NCI-H2029 treated with DMSO at 0.1 percent for 48 hours (cell line): ENCODE measurements at regions not wholly inside any gene's neighbourhood (a gene's known extent, or its start where the extent isn't known, plus 50 kb on each side); places are given as distances from the start of the nearest gene placed in this dataset.

Source experiments
- DNase-seq: peaks from one replicate; lab custom pipeline; 2025; lab: John Stamatoyannopoulos, UW

DNA sequence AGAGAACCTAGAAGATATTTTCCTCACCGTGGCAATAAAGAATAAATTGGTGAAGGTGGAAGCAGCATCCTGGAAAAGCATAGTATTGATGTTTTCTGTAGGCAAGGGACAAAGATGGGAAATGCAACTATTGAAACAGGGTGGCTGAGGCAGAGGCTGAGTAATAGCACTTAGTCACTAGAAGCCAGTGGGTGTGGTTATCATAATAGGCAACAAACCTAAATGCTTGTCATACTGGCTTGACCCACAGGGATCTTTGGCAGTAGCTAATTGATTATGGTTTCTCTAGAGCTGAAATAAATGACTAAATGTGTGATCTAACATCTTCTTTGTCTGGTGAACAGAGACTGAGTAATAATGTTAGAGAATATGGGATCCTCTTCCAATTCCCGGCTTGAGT, 353.6 kb upstream of the RPS6KA3 start:
- DNase-seq: no peak

DNA sequence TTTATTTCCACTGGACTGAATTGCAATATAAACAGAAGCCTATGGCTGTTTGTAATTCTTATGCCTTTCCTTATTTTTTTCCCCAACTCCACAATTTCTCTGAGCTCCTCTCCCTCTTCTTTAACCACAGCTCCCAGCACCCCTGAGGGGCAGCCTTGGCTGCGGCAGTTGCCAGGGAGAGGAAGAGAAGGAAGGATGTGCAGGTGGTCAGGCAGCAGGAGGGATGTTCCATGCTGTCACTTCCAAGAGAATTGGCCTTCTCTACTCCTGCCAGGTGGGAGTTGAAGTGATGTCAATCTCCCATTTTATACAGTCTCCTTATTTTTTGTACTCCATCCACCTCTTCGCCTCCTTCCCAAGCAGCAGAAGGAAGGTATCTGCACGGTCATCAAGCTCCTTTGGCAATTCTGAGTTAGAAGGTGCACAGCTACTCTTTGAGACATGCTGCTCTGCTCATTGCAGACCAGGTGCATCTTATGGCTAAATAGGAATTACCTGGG, 343.3 kb upstream of the RPS6KA3 start:
- DNase-seq: no peak

DNA sequence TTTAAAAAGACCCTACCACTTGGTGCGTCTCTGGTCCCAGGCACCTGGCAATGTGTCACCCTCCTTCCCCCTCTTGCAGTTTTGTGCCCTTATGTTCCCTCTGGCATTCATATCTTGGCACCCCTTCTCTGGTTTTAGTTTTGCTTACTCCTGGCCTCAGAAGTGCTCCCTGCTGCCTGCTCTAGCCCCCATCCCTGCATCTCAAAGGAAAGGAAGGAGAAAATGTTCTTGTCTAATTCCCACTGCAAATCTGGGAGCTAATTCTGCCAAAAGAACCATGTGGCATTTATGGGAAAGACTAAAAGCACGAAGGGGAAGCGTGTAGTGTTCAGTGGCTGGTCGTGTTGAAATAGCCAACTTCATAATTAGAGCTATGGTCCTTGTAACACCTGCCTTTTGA, 340.1 kb upstream of the RPS6KA3 start:
- no peak for DNase-seq

DNA sequence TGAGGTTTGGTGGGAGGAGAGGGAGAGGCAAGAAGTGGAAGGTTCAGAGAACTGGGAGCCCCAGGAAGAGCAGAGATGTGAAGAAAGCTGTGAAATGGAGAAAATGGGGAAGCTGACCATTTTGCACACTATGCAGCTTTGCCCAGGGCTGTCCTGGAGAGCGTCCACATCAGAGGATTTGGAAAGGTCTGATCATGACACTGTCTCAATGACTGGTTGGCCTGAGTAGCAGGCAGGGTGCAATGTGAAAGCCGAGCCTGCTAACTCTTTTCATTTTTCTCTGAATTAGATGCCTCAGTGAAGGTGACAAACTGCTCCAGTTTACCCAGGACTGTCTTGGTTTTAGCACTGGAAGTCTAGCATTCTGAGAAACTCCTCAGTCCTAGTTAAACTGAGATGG, 330.1 kb upstream of the RPS6KA3 start:
- no peak for DNase-seq

DNA sequence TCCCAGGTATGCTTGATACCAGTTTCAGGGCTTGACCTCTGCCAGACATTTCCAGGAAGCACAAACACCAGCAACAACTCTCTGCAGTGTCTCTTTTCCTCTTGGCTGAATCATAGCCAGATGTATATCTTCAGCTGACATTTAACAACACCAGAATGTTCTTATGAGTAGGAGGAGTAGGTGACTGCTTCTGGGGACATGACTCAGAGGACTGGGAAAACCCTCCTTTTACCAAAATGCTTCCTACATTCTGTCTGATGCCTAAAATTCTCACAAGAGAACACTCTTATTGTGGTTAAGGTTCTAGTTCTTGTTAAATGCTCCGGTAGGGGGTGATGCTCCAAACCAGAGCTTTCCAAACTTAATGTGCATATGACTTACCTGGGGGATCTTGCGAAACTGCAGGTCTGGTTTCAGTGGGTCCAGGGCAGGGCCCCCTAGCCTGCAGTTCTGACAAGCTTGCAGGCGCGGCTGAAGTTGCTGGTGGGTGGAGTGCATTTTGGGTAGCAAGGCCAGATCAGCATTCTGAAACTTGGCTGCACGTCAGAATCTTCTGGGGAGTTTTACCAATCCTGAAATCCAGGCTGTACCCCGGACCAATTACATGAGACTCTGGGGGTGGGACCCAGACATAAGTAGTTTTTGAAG, 329.3 kb upstream of the RPS6KA3 start:
- DNase-seq: no peak

DNA sequence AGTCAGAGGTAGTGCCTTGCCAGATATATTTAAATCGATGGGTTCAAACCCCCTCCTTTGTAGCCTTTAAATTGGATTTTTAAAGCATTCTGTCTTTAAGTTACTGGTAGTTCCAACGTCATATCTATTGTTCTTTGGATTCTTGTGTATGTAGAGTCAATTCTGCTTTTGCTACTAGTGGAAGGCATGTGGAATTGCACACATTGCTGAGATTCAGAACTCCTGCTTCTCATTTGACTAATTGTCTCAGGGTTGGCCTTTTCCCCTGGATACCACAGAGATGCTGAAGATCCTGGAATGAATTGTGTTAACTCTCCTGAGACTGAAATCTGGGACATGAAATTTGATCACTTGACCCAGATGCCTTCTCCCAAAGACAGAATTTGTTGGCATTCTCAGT, 328.3 kb upstream of the RPS6KA3 start:
- DNase-seq: no peak

DNA sequence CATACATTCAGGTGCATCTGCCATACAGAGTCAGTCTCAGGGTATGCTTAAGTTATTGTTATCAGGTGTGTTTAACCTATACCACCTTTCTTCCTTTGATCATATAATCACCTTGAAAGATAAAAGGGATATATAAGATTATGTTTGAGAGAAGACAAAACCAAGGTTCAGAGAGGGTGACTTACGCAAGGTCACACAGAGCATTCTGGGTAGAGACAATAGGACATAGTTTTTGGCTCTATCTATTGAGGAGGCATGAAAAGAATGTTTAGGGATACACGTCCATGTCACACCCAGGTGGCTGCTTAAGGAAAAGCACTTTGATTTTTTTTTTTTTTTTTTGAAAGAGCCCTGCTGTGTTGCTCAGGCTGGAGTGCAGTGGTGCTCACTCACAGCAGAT, 327.1 kb upstream of the RPS6KA3 start:
- DNase-seq: no peak

DNA sequence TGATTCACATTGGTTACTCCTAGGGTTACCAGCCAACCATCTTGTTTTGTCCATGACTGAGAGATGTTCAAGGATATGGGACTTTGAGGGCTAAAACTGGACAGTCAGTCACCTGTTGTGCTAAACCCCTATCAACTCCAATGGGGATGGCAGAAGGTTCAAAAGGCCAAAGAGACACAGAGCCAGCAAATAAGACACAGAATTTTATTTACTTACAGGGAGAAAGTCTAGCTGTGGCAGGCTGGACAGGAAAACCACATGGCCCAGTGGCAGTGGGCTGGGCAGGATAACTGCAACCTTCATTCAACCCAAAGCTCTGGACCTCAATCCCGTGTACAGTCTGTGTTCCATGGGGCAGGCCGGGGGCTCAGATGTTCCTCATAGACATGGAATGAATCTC, 326.7 kb upstream of the RPS6KA3 start:
- no peak for DNase-seq

DNA sequence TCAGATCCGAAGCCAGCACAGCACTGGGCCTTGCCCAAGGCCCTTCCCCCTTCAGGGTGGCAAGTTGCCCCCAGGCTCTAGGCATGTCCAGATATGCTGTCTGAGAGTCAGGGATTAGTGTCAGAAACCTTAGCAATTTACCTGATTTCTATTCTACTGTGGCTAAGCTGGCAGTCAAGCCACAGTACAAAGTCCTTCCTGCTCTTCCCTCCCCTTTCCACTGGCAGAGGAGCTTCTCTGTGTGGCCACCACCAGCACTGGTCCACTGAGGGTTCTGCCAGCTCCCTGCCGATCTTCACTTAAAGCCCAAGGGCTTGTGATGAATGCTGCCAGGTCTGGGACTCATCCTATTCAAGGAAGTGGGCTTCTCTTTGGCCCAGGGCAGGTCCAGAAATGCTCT, 324.5 kb upstream of the RPS6KA3 start:
- no peak for DNase-seq

DNA sequence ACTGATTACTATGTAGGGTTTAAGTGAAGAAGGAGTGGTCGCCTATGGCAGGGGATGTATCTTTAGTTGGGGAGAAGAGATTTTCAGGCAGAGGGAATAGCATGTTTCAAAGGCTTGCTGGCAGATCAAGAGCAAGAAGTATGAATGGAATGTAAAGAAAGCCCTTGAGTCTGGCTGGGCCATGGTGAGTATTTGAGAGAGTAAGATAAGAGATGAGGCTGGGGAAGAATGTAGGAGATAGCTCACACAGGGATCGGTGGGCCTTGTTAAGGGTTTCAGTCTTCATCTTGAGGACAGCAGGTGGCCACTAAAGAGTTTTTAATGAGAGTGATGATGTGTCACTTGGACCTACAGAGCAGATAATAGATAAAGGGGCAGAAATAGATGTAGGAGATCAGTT, 319.1 kb upstream of the RPS6KA3 start:
- no peak for DNase-seq

DNA sequence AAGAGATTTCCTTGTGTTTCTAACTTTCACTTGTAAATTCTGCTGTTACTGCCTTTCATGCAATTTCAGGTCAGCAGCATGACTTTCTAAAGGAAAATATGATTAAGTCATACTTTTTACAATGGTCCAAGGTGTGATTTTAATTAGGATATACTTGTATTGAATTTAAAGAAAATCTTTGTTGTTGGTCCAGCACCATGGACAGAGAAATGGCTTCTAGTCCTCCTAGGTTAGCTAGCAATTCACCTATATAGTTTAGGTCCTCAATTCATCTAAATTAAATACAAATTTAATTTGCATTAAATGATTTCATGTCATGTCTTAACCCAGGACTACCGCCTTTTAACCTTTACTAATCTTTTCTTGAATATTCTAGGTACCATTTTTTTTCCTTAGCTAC, 304.9 kb upstream of the RPS6KA3 start:
- no peak for DNase-seq

DNA sequence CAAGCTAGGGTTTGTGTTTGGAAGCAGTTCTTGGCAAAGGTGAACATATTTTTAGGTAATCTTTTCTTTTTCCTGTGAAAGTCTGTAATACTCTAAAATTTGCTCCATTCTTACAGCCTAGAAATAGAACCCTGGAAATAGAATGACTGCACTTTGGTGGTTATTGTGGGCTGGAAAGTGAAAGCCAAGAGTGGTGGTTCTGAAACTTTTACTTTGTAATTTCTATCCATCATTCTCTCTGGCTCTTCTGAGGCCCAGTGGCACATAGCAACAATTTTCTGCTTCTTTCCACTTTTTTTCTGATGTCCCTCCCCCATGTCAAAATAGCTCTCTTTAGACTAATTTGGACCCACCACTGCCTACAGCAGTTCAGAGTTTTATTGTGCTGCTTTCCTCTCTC, 300.4 kb upstream of the RPS6KA3 start:
- DNase-seq: no peak

DNA sequence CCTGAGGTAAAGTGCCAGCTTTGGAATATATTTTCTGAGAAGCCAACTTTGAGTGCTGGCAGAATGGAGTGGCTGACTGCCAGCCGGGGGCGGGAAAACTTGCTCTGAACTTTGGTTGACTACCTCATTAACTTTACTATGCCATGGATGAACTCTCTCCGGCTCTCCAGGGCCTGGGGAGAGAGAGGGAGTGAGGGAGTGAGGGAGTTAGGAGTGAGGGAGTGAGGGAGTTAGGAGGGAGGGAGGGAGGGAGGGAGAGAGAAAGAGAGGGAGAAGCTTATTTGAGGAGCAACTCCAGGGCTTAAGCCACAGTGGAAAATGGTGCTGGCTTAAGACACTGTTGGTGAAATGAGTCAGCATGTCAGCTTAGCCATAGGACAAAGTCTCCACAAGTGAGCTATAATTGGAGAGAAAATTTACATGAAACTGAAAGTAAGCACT, 280.9 kb upstream of the RPS6KA3 start:
- no peak for DNase-seq

DNA sequence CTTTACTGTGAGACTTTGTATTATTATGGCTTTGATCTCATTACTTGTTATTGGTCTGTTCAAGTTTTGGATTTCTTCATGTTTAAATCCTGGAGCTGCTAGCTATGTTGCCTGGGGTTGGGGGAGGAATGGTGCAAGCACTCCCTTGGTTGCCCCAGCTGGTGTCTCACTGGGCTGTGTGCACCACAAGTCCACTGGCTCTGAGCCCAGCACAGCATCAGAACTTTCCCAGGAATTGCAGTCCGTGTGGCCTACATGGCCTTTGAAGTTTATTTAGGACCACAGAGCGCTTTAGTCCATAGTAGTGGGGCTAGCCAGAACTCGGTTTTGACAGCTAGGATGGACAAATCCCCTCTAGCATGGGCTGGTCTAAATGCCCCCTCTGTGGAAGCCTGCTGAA, 278.8 kb upstream of the RPS6KA3 start:
- no peak for DNase-seq

DNA sequence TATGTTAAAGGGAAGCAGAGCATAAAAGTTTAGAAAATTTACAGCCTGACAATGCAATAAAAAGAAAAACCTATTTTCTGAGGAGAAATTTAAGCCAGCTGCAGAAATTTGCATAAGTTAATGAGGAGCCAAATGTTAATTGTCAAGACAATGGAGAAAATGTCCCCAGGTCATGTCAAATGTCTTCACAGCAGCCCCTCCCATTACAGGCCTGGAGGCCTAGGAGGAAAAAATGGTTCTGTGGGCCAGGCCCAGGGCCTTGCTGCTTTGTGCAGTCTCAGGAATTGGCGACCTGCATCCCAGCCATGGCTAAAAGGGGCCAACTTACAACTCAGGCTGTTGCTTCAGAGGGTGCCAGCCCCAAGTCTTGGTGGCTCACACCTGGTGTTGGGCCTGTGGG, 275.4 kb upstream of the RPS6KA3 start:
- no peak for DNase-seq

DNA sequence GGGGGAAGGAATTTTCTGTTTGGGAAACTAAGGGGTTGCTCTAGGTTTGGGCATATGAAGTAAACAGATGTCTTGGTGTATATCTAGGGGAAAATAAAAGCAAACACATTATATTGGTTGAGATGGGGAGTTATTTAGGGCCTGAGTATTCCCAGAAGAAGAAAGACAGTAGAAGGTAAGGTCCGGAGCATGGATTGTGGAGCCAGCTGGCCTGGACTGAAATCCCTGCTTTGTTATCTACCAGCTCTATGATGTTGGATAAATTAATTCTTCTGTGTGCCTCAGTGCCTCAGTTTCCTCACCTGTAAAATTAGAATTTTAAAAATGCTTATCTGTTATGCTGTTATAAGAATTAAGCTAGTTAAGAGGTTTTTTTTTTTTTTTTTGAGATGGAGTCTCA, 272.3 kb upstream of the RPS6KA3 start:
- no peak for DNase-seq

DNA sequence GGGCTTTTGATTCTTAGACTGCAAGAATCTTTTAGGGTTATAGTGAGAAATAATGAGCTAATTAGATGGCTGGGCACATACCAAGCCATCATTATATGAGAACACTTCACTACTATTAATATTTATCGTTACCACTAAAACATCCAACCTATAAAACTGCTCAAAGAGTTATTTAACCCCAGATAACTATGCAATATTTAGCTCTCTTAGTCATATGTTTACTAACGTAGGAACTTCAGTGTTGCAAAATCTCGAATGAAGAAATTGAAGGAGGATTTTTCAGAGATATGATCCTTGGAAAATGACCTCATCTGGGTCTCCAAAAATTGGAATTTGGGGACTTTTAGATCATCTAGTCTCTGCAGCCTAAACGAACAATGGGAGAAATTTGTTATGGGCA, 265.0 kb upstream of the RPS6KA3 start:
- no peak for DNase-seq

DNA sequence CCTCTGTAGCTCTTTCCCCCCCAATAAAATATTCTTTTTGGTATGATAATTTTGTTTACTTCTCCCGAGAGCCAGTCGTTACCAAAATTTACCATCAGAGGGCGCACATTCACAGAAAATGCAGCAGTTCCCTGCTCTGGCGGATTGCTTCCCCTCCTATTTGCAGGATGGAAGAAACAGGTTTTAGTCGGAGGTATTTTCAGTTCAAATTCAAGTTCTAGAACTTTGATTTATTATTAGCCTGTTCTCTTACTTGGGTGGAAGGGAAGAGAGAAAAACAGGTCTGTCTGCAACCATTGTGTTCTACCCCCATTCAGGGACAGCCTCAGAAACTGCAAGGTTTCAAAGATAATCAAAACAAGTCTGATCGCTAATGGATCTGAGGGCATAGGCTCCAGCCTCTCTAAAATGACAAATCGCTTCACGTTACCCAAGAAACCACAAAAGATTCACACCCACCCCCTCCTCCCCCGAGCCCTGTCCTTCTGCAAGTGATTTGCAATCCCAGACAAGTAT, 263.8 kb upstream of the RPS6KA3 start:
- DNase-seq: peak; percentile 8

DNA sequence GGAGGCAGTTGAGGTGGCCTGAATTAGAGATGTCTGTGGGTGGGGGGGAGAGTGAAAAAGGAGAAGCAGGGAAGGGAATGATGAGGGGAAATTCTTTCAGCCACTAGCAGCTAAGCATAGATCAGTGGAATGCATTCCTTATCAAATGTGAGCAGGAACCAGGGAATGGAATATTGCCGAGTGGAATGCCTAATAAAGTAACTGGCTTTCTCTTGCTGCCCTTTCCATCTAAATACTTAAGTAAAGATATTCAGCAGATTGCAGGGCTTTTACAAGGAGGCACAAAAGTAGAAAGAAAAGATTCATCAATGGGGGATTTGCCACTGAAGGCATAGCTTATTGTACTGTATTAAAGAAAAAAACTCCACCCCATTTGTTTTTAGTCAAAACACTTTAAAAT, 263.0 kb upstream of the RPS6KA3 start:
- no peak for DNase-seq

DNA sequence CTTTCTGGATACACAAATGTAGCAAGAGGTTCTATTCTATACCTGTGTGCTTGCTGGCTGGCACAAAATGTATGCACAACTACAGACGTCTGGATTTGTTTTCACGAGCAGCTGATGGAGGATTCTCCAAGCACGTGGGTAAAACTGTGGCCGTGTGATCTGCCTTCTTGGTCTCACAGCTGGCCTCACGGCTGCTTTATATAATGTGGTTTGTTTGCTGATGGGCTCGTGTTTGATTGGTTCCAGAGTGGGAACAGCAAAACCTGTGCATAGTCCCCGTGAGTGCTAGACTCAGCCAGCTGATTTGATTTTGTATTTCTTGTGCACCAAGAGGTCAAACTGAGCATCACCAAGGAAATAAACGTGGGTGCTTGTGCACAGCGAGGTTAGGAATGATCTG, 262.6 kb upstream of the RPS6KA3 start:
- DNase-seq: no peak

DNA sequence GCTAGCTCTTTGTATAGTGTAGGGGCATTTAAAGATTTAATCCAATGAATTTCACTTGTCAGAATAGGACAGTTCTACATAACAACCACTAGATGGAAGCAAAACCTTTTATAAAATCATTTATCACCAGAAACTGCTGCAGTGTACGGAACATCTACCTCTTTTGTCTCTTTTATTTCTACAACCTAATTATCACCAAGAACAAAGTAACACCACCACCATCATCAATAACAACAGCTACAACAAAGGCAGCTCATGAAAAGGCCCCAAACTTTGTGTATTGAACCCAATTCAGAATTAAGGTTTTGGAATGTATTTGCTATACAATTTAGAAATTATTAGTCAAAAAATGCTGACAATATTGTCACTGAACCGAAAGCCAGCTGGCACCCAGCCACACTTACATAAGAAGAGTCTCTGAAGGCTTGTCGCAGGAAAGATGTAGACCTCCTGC, 260.9 kb upstream of the RPS6KA3 start:
- peak; percentile 74 for DNase-seq

DNA sequence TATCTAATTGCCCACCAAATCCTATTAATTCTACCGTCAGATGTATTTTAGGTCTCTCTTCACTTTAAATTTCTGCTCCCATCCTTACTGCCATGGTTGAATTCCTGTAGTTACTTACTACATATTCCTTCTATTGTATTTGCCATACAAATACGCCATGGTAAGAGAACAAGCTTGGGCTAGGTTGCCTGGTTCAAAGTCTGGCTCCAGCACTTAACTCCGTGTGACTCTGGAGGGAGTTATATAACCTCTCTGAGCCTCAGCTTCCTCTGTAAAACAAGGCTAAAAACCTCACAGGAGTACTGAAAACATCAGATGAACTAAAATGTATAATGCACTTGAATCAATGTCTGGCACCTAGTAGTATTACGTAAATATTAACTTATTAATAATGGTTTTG, 260.3 kb upstream of the RPS6KA3 start:
- no peak for DNase-seq

DNA sequence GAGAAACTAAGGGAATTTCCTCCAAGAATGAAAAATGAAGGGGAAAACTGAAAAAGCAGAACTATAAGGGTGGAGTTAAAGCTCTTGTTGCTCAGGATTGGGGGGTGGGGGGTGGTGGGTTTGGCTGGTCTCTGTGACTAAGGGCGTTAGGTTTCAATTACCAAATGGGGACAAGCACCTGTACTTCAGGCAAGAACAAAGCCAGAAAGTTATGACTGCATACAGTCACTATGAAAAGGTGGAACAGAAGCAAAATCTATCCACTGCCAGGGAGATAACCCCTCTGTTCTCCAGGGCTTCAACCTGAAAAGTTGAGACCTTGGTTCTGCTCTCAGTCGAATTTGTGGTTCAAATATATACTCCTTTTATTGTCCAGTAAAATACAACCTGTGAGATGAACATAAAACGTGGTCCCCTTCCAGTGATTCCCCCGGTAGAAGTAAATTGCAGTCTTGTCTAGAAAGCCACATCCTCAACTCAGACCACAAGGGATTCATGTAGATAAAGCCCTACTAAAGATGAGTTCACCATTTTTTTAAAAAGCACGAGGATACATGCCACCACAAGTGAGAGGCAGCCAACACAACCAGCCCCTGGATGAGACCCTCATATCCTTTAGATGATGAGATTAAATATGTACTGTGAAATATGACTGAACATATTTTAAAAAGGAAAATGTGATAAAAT, 257.1 kb upstream of the RPS6KA3 start:
- no peak for DNase-seq

DNA sequence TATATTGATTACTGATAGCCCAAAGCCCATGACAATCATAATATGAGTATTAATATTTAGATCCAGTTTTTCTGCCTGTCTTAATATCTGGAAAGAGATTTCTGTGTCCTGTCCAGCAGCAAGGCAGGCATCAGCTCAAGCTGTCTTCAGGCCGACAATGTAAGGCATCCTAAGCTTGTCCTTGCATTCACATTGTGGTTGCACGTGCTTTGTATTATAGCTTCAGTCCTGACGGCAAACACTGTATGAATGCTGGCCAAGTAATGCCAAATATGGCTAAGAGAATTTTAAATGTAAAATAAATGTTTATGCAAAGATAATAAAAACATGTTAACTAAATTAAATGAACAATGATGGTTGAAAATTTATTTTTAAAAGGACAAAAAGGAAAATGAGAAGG, 255.7 kb upstream of the RPS6KA3 start:
- no peak for DNase-seq
